ENCODE measurements at regions not wholly inside any gene's neighbourhood (a gene's known extent, or its start where the extent isn't known, plus 50 kb on each side); places are given as distances from the start of the nearest gene placed in this dataset.

- H2AK5ac ChIP-seq (ENCODE audit: insufficient read length, low read length), result no peak overlapping the region
- H3K27ac Mint-ChIP-seq, result no peak overlapping the region
- H3K9me3 Mint-ChIP-seq, result no peaks in the 10 kb centered on the region
Observed at GRCh38 chr14:71533800-71534199, 398.4 kb upstream of the RGS6 start.

More at GRCh38 chr14:71533800-71534199, 398.4 kb upstream of the RGS6 start:
- no peaks in the 10 kb centered on the region for H3K79me2 ChIP-seq (ENCODE audit: insufficient read depth, low read length)
- H2AFZ ChIP-seq (ENCODE audit: low read length), result no peak overlapping the region
- TF ChIP-seq, protein P1, sequence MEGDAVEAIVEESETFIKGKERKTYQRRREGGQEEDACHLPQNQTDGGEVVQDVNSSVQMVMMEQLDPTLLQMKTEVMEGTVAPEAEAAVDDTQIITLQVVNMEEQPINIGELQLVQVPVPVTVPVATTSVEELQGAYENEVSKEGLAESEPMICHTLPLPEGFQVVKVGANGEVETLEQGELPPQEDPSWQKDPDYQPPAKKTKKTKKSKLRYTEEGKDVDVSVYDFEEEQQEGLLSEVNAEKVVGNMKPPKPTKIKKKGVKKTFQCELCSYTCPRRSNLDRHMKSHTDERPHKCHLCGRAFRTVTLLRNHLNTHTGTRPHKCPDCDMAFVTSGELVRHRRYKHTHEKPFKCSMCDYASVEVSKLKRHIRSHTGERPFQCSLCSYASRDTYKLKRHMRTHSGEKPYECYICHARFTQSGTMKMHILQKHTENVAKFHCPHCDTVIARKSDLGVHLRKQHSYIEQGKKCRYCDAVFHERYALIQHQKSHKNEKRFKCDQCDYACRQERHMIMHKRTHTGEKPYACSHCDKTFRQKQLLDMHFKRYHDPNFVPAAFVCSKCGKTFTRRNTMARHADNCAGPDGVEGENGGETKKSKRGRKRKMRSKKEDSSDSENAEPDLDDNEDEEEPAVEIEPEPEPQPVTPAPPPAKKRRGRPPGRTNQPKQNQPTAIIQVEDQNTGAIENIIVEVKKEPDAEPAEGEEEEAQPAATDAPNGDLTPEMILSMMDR (conservative IDR thresholded peaks at IDR 0.05), result no peak
- no peak overlapping the region for H3K9ac ChIP-seq (ENCODE audit: extremely low read depth, insufficient read length, low read length)
- H2BK12ac ChIP-seq (ENCODE audit: insufficient read length, low read depth, low read length), result no peak overlapping the region
- no peaks in the 10 kb centered on the region for H4K20me1 ChIP-seq (ENCODE audit: control insufficient read depth, insufficient read depth, insufficient read length)
- Mint-ChIP-seq H3K36me3 (ENCODE audit: insufficient read depth in 1 of 3, low read depth in 3 of 3) (peaks cover 0 to 10% (median 0%) of the 10 kb centered on the region in 3 experiments; a peak in 2 of 7 replicates), H3K4me3 (no peak overlapping the region), H3K27me3 (ENCODE audit: low read depth) (no peaks in the 10 kb centered on the region), H3K4me1 (peaks cover 42 to 44% of the 10 kb centered on the region in 2 experiments)
- H4K5ac ChIP-seq (ENCODE audit: insufficient read length, low read depth, low read length), result no peak overlapping the region
- no peak overlapping the region for H2BK20ac ChIP-seq (ENCODE audit: low read depth, low read length, poor library complexity, severe bottlenecking)
- H3K27me3 ChIP-seq (ENCODE audit: insufficient read depth, low read length), result no peaks in the 10 kb centered on the region
- H3K4me1 ChIP-seq (ENCODE audit: insufficient read depth, low read length), result peaks cover 5% of the 10 kb centered on the region; the same call in 1 of the 2 replicates
- no peak overlapping the region for H2BK120ac ChIP-seq (ENCODE audit: low read depth, low read length, poor library complexity, severe bottlenecking)
- H3K14ac ChIP-seq (ENCODE audit: insufficient read depth, low read length), result no peak overlapping the region
- H3K56ac ChIP-seq (ENCODE audit: insufficient read length, low read depth, low read length), result no peak overlapping the region
- no peaks in the 10 kb centered on the region for H3K23me2 ChIP-seq (ENCODE audit: insufficient read length, low read depth, low read length, poor library complexity, severe bottlenecking)
- H4K8ac ChIP-seq (replicated peaks; ENCODE audit: insufficient read length, low read depth, low read length), result no peak overlapping the region
- H3K4ac ChIP-seq (ENCODE audit: low read depth, low read length), result no peak overlapping the region
- H3K4me2 ChIP-seq (ENCODE audit: insufficient read depth, insufficient read length, low read length), result no peak overlapping the region
- no peak overlapping the region for H3K18ac ChIP-seq (ENCODE audit: insufficient read length, low read depth, low read length)
- no peak overlapping the region for H3K23ac ChIP-seq (ENCODE audit: insufficient read length, low read depth, low read length)
- H3T11ph ChIP-seq (ENCODE audit: low read length), result no peak overlapping the region
- H3K9me3 ChIP-seq (ENCODE audit: control insufficient read depth, low read depth, low read length), result no peaks in the 10 kb centered on the region
- no peak overlapping the region for H3K27ac ChIP-seq (ENCODE audit: insufficient read length, low read depth, low read length)
- no peak for DNase-seq
- H4K91ac ChIP-seq (ENCODE audit: insufficient read length, low read depth, low read length), result no peak overlapping the region
- no peaks in the 10 kb centered on the region for H3K79me1 ChIP-seq (ENCODE audit: insufficient read depth, low read depth, low read length, poor library complexity, severe bottlenecking)
- no peak overlapping the region for H2BK5ac ChIP-seq (ENCODE audit: insufficient read length, low read length)
- H2BK15ac ChIP-seq (ENCODE audit: low read depth, low read length), result no peak overlapping the region
- WGBS (ENCODE audit: extremely low coverage, insufficient read length, low lambda C conversion rate), result no CpG with 5 or more reads among the region's 1 CpG
